MCF 10A (cell line): ENCODE measurements at regions not wholly inside any gene's neighbourhood (a gene's known extent, or its start where the extent isn't known, plus 50 kb on each side); places are given as distances from the start of the nearest gene placed in this dataset.

Source experiments
- BruUV-seq: library from RNA; stranded (reverse); fragments of 400-500 nt; replicated peaks from 2 replicates; lab custom pipeline; 2021; lab: Mats Ljungman, UMichigan
- CTCF ChIA-PET: fragments of 300-600 bp; sonication (Branson Sonifier 250); formaldehyde crosslinking; extraction: SDS; loops from one replicate; lab custom pipeline; 2021; ENCODE audit warnings: antibody characterized with exemption, inconsistent platforms; lab: Yijun Ruan, JAX
- POLR2A ChIA-PET: fragments of 300-600, 350-650 bp; sonication (Branson Sonifier 250); formaldehyde crosslinking; extraction: SDS; loops from one replicate; lab custom pipeline; 2020; ENCODE audit warnings: antibody characterized with exemption, inconsistent platforms; lab: Yijun Ruan, JAX
- DNase-seq: peaks from one replicate; pipeline ENCODE4 v3.0.0-alpha.2; 2018; ENCODE audit not compliant: unreplicated experiment
- H3K27ac Mint-ChIP-seq: one replicate; pipeline ENCODE4 v1.8.0; 2022; ENCODE audit warnings: mild to moderate bottlenecking, low read depth, mixed read lengths; ENCODE audit not compliant: unreplicated experiment
- H3K27me3 Mint-ChIP-seq: one replicate; pipeline ENCODE4 v1.8.0; 2022; ENCODE audit warnings: mixed read lengths; ENCODE audit not compliant: insufficient read depth, unreplicated experiment
- H3K36me3 Mint-ChIP-seq: one replicate; pipeline ENCODE4 v1.8.0; 2022; ENCODE audit warnings: mild to moderate bottlenecking, moderate library complexity, mixed read lengths; ENCODE audit not compliant: insufficient read depth, unreplicated experiment
- H3K4me1 Mint-ChIP-seq: one replicate; pipeline ENCODE4 v1.8.0; 2022; ENCODE audit warnings: mixed read lengths; ENCODE audit not compliant: insufficient read depth, unreplicated experiment
- H3K4me3 Mint-ChIP-seq: one replicate; pipeline ENCODE4 v1.8.0; 2022; ENCODE audit warnings: mild to moderate bottlenecking, moderate library complexity, mixed read lengths; ENCODE audit not compliant: unreplicated experiment
- H3K9me3 Mint-ChIP-seq: one replicate; pipeline ENCODE4 v1.8.0; 2022; ENCODE audit warnings: mixed read lengths; ENCODE audit not compliant: unreplicated experiment
- intact Hi-C: fragments of 100-400 bp; cut with micrococcal nuclease; formaldehyde crosslinking; loops from 2 replicates; pipeline ENCODE4 v1.14.1; 2022
- TF ChIP-seq, protein P1 (sequence below): fragments of 200-600 bp; IDR thresholded peaks from one replicate; pipeline ENCODE4 v1.8.0; 2022; ENCODE audit warnings: antibody characterized with exemption, mild to moderate bottlenecking; ENCODE audit not compliant: unreplicated experiment

DNA sequence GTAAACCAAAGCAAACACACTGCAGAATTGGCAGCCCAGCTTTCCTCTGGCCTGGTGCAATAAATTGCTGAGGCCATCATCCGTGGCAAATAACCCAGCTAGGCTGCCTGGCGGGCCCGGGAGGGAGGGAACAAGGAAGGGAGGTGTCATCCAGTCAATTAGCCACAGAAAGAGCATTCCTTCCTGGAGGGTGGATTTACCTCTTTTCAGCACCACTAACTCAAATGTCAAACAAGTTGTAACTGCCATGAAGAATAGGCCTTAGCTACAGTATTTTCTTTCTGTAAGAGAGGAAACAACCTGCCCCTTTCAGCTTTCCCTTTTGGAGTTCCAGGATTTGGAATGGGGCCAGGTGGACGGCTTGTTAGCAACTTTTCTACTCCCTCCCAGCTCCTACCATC lies 163.8 kb upstream of the BDNF start:
- CTCF ChIA-PET, result interaction anchor here (0.7 to 1.0 kb wide), 2 partner anchors 63 to 1834 kb away, joined by 3 read pairs; no protein-coding TSS in a partner anchor
- H3K36me3 Mint-ChIP-seq, result no peaks in the 10 kb centered on the region
- POLR2A ChIA-PET, result no interaction called here
- intact Hi-C loops, result no loop called here
- H3K4me1 Mint-ChIP-seq, result peaks cover 14% of the 10 kb centered on the region
- no peak overlapping the region for H3K4me3 Mint-ChIP-seq
- no peak overlapping the region for H3K27ac Mint-ChIP-seq
- TF ChIP-seq, protein P1, sequence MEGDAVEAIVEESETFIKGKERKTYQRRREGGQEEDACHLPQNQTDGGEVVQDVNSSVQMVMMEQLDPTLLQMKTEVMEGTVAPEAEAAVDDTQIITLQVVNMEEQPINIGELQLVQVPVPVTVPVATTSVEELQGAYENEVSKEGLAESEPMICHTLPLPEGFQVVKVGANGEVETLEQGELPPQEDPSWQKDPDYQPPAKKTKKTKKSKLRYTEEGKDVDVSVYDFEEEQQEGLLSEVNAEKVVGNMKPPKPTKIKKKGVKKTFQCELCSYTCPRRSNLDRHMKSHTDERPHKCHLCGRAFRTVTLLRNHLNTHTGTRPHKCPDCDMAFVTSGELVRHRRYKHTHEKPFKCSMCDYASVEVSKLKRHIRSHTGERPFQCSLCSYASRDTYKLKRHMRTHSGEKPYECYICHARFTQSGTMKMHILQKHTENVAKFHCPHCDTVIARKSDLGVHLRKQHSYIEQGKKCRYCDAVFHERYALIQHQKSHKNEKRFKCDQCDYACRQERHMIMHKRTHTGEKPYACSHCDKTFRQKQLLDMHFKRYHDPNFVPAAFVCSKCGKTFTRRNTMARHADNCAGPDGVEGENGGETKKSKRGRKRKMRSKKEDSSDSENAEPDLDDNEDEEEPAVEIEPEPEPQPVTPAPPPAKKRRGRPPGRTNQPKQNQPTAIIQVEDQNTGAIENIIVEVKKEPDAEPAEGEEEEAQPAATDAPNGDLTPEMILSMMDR, result no peak
- no peaks in the 10 kb centered on the region for H3K9me3 Mint-ChIP-seq
- no TSS peak for BruUV-seq
- DNase-seq, result no peak
- no peaks in the 10 kb centered on the region for H3K27me3 Mint-ChIP-seq

DNA sequence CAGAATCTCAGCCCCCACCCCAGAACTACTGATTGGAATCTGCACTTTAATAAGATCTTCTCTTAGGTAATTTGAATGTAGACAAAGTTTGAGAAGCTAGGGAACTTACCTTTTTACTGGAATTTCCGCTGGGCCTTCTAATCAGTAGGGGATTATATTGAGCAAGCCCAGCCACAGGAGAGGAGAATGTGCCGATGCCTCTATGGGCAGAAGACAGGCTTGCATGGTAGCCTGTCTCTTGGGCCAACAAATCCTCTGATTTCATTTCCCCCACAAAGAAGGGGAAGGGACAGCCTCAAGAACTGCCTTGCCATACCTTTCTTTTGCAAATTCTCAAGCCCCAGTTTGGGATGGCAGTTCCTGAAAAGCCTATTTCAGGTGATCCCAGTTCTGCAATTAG lies 163.4 kb upstream of the BDNF start:
- CTCF ChIA-PET, result interaction anchor here (0.7 kb wide), 1 partner anchor 1834 kb away, joined by 3 read pairs; no protein-coding TSS in a partner anchor
- Mint-ChIP-seq H3K4me1 (peaks cover 14% of the 10 kb centered on the region), H3K27me3 (no peaks in the 10 kb centered on the region), H3K4me3 (no peak overlapping the region), H3K27ac (no peak overlapping the region), H3K9me3 (no peaks in the 10 kb centered on the region), H3K36me3 (no peaks in the 10 kb centered on the region)
- intact Hi-C loops, result no loop called here
- no TSS peak for BruUV-seq
- POLR2A ChIA-PET, result interaction anchor here (0.6 kb wide), 1 partner anchor 145 kb away, joined by 3 read pairs; no protein-coding TSS in a partner anchor
- no peak for DNase-seq
- TF ChIP-seq, protein P1, result no peak

DNA sequence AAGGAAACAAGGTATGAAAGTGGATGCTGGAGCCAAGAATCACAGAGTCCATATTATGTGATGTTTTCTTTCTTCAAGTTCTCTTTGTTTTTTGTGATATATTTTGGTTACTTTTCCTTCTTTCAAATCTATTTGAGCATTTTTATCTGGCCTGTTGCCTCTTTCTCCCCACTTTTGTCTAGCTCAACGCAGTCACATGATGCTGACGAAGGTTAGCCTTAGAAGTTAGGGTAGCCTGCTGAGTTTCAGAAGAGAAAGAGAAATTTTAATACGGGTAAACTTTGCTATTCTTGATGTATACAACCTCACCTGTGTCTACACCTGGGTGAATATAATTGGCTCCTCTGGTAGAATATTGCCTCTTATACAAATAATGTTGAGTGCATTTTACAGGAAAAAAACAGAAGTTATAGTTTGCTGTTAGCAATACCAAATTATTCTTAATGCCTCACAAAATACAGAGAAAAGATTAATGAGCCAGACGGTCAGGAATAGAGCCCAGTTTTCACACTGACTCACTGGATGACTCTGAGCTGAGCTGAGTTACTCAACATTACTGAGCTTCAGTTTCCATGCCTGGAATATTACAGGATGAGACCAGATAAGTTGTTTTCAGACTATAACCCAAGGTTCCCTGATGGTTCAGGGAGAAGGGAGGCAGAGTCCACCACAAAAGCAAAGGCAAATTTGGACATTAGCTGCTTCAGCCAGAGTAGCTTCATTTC lies 161.6 kb upstream of the BDNF start:
- intact Hi-C loops, result no loop called here
- TF ChIP-seq, protein P1, result no peak
- no peaks in the 10 kb centered on the region for H3K36me3 Mint-ChIP-seq
- DNase-seq, result peak; percentile 74
- no peaks in the 10 kb centered on the region for H3K9me3 Mint-ChIP-seq
- no peak overlapping the region for H3K4me3 Mint-ChIP-seq
- H3K27me3 Mint-ChIP-seq, result no peaks in the 10 kb centered on the region
- no TSS peak for BruUV-seq
- no peak overlapping the region for H3K27ac Mint-ChIP-seq
- peaks cover 14% of the 10 kb centered on the region for H3K4me1 Mint-ChIP-seq
- ChIA-PET CTCF (interaction anchor here (0.5 to 1.2 kb wide), 4 partner anchors 64 to 1113 kb away, joined by 3 to 4 read pairs (median 3); no protein-coding TSS in a partner anchor), POLR2A (interaction anchor here (0.7 to 1.1 kb wide), 2 partner anchors 18 to 597 kb away, joined by 3 read pairs; no protein-coding TSS in a partner anchor)

DNA sequence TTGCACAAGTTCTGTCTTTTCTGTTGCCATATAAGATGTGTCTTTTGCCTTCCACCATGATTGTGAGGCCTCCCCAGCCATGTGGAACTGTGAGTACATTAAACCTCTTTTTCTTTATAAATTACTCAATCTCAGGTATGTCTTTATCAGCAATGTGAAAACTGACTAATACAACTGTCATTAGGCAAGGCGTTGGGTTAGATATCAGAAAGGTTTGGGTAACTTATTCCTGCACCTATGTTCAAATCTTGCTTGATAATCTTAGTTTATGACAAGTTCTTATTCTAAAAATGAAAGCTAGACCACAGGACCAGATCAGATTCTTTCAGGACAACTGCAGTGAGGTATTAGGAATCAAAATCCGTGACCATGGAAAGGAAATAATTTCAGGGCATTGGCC lies 160.6 kb upstream of the BDNF start:
- intact Hi-C loops, result no loop called here
- H3K9me3 Mint-ChIP-seq, result no peaks in the 10 kb centered on the region
- H3K27me3 Mint-ChIP-seq, result no peaks in the 10 kb centered on the region
- POLR2A ChIA-PET, result no interaction called here
- peaks cover 14% of the 10 kb centered on the region for H3K4me1 Mint-ChIP-seq
- no peak for DNase-seq
- H3K36me3 Mint-ChIP-seq, result no peaks in the 10 kb centered on the region
- H3K4me3 Mint-ChIP-seq, result no peak overlapping the region
- CTCF ChIA-PET, result interaction anchor here (0.7 to 0.9 kb wide), 2 partner anchors 22 to 1114 kb away, joined by 3 read pairs; no protein-coding TSS in a partner anchor
- TF ChIP-seq, protein P1, result no peak
- H3K27ac Mint-ChIP-seq, result no peak overlapping the region
- no TSS peak for BruUV-seq
